Endodermal cell (in vitro differentiated cells): ENCODE measurements at regions not wholly inside any gene's neighbourhood (a gene's known extent, or its start where the extent isn't known, plus 50 kb on each side); places are given as distances from the start of the nearest gene placed in this dataset.
"Not testable (repeated sequence)": the region's sequence is repeated elsewhere in the genome, so short reads cannot be mapped to it uniquely, and the experiment has no call there.

Experiments used
- DNase-seq: peaks from one replicate; pipeline ENCODE4 v3.0.0-alpha.2; 2017
- H3K27ac ChIP-seq: 2 replicates; pipeline ENCODE4 v1.5.1; 2013; ENCODE audit warnings: mild to moderate bottlenecking, low read depth, low read length, moderate library complexity
- H3K27me3 ChIP-seq: 2 replicates; pipeline ENCODE4 v1.6.1; 2013; ENCODE audit warnings: mild to moderate bottlenecking, low read length, moderate library complexity; ENCODE audit not compliant: insufficient read depth, control insufficient read depth, poor library complexity, severe bottlenecking
- H3K36me3 ChIP-seq: 2 replicates; pipeline ENCODE4 v1.7.0; 2013; ENCODE audit warnings: mild to moderate bottlenecking, low read length, moderate library complexity; ENCODE audit not compliant: control insufficient read depth, insufficient read depth
- H3K4me1 ChIP-seq: one replicate; pipeline ENCODE4 v1.7.0; 2013; ENCODE audit warnings: low read length; ENCODE audit not compliant: control insufficient read depth, insufficient read depth
- H3K4me3 ChIP-seq: 2 replicates; pipeline ENCODE4 v1.5.1; 2013; ENCODE audit warnings: mild to moderate bottlenecking, low read length, moderate library complexity
- H3K9ac ChIP-seq: 2 replicates; pipeline ENCODE4 v1.6.1; 2013; ENCODE audit warnings: mild to moderate bottlenecking, low read length, moderate library complexity; ENCODE audit not compliant: poor library complexity, severe bottlenecking; ENCODE audit errors: extremely low read depth
- H3K9me3 ChIP-seq: 2 replicates; pipeline ENCODE4 v1.6.1; 2013; ENCODE audit warnings: mild to moderate bottlenecking, low read length, moderate library complexity; ENCODE audit not compliant: control insufficient read depth
- H3K27ac Mint-ChIP-seq: 2 replicates; pipeline ENCODE4 v1.8.0; 2020; ENCODE audit warnings: mixed read lengths
- H3K27me3 Mint-ChIP-seq: 2 replicates; pipeline ENCODE4 v1.8.0; 2021; ENCODE audit warnings: mild to moderate bottlenecking, mixed read lengths; ENCODE audit not compliant: insufficient read depth
- H3K36me3 Mint-ChIP-seq: 2 replicates; pipeline ENCODE4 v1.8.0; 2020; ENCODE audit warnings: low read depth, mixed read lengths
- H3K4me1 Mint-ChIP-seq: 2 replicates; pipeline ENCODE4 v1.8.0; 2020; ENCODE audit warnings: mixed read lengths
- H3K4me3 Mint-ChIP-seq: 2 replicates; pipeline ENCODE4 v1.8.0; 2020; ENCODE audit warnings: mild to moderate bottlenecking, moderate library complexity, mixed read lengths
- H3K9me3 Mint-ChIP-seq: 2 replicates; pipeline ENCODE4 v1.8.0; 2020; ENCODE audit warnings: mild to moderate bottlenecking, mixed read lengths
- WGBS, 2 experiments: methylation state at CpG; one replicate each; pipeline versions ENCODE4 v1.1.5 to v1.1.7; 2013; ENCODE audit warnings: missing lambda C conversion rate in 2 of 2, mixed read lengths in 1 of 2; ENCODE audit not compliant: insufficient coverage in 1 of 2, insufficient read length in 1 of 2; 5-methylcytosine and 5-hydroxymethylcytosine counted together
- TF ChIP-seq, protein P1 (sequence below): fragments of 200-600 bp; sonication (generic); conservative IDR thresholded peaks from 2 replicates; pipeline ENCODE4 v1.5.0; 2021; ENCODE audit warnings: antibody characterized with exemption, mild to moderate bottlenecking

DNA sequence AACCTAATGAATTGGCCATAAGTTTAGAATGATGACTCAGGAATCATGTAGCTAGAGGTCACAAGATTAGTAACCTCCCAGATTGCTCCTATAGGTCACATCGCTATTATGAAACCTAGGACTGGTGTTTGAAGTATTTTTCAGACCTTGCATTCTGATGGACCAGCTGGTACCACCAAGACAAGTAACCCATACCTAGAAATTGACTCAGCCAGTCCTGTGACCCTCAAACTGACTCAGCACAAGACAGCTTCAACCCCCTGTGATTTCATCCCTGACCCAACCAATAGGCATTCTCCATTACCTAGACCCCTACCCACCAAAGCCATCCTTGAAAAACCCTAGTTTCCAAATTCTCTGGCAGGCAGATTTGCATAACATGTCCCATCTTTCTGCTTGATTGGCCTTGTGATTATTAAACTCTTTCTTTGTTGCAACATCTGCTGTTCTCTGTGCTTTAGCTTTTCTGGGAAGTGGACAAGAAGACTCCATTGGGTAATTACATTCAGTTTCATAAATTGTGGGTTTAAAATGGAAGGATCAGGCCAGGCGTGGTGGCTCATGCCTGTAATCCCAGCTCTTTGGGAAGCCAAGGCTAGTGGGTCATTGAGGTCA is 254.9 kb downstream of the IRS1 start:
- H3K9ac ChIP-seq = no peak overlapping the region
- DNase-seq = no peak
- Mint-ChIP-seq H3K27ac (no peak overlapping the region), H3K27me3 (no peaks in the 10 kb centered on the region), H3K9me3 (peaks cover 6% of the 10 kb centered on the region), H3K4me1 (no peaks in the 10 kb centered on the region), H3K36me3 (no peaks in the 10 kb centered on the region), H3K4me3 (no peak overlapping the region)
- H3K4me1 ChIP-seq = no peaks in the 10 kb centered on the region
- no peak overlapping the region for H3K27ac ChIP-seq
- H3K4me3 ChIP-seq = no peak overlapping the region
- WGBS, 2 experiments = 98 to 100% methylated on average over 1 to 2 of the region's 2 CpGs
- peaks cover 9% of the 10 kb centered on the region for H3K9me3 ChIP-seq
- TF ChIP-seq, protein P1, sequence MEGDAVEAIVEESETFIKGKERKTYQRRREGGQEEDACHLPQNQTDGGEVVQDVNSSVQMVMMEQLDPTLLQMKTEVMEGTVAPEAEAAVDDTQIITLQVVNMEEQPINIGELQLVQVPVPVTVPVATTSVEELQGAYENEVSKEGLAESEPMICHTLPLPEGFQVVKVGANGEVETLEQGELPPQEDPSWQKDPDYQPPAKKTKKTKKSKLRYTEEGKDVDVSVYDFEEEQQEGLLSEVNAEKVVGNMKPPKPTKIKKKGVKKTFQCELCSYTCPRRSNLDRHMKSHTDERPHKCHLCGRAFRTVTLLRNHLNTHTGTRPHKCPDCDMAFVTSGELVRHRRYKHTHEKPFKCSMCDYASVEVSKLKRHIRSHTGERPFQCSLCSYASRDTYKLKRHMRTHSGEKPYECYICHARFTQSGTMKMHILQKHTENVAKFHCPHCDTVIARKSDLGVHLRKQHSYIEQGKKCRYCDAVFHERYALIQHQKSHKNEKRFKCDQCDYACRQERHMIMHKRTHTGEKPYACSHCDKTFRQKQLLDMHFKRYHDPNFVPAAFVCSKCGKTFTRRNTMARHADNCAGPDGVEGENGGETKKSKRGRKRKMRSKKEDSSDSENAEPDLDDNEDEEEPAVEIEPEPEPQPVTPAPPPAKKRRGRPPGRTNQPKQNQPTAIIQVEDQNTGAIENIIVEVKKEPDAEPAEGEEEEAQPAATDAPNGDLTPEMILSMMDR = no peak
- H3K36me3 ChIP-seq = no peaks in the 10 kb centered on the region
- H3K27me3 ChIP-seq = no peaks in the 10 kb centered on the region

DNA sequence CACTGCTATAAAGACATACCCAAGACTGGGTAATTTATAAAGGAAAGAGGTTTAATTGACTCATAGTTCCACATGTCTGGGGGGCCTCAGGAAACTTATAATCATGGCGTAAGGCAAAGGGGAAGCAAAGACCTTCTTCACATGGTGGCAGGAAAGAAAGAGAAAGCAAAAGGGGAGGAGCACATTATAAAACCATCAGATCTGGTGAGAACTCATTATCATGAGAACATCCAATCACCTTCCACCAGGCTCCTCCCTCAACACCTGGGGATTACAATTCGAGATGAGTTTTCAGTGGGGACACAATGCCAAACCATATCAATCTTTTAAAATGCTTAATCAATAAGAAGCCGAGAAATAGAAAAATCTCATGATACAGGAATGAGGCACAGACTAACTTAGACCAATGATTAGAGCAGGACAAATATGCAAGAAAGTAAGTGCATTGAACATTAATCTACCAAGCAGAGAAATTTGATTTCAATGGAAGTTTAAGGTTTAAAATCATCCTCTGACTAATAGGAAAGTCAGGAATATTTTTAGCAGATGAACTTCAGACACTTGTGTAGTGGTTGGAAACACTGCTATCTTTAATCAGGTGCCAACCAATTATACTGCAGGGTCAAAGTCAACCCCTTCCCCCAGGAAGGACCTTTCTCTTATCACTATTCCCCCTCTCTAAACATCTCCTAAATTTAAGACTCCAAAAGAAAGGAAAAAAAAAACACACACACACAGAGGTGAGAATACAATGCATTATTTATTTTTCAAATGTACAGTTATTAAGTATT is 259.2 kb downstream of the IRS1 start:
- Mint-ChIP-seq H3K4me1 (no peaks in the 10 kb centered on the region), H3K27me3 (no peaks in the 10 kb centered on the region), H3K4me3 (no peak overlapping the region), H3K27ac (no peak overlapping the region), H3K9me3 (peaks cover 6% of the 10 kb centered on the region), H3K36me3 (no peaks in the 10 kb centered on the region)
- no peak overlapping the region for H3K27ac ChIP-seq
- WGBS, 2 experiments = 82 to 92% methylated on average over 2 to 3 of the region's 3 CpGs
- no peak for DNase-seq
- no peaks in the 10 kb centered on the region for H3K36me3 ChIP-seq
- TF ChIP-seq, protein P1 = no peak
- no peaks in the 10 kb centered on the region for H3K4me1 ChIP-seq
- no peak overlapping the region for H3K4me3 ChIP-seq
- H3K27me3 ChIP-seq = no peaks in the 10 kb centered on the region
- no peak overlapping the region for H3K9ac ChIP-seq
- peaks cover 9% of the 10 kb centered on the region for H3K9me3 ChIP-seq

DNA sequence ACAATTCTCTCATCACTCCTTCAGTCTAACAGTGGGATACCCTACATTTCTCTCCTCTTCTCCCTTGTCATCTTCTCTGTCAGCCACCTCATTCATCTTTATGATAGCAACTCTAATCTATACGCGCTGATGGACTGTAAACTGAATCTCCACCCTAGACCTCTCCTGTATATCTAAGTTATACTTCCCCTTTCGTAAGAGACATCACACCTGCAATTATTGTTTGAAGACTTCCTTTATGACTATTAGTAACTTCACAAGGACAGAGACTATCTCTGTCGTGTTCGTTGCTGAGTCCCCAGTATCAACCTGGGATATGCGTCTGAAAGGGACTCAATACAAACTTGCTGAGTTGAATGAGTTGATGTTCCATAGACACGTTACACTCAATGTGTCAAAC is 263.2 kb downstream of the IRS1 start:
- 87 to 95% methylated on average over 7 of the region's 7 CpGs for WGBS, 2 experiments
- no peaks in the 10 kb centered on the region for H3K27me3 ChIP-seq
- no peak for DNase-seq
- no peaks in the 10 kb centered on the region for H3K36me3 Mint-ChIP-seq
- H3K9me3 Mint-ChIP-seq = peaks cover under 1% of the 10 kb centered on the region
- no peak overlapping the region for H3K27ac Mint-ChIP-seq
- H3K4me3 Mint-ChIP-seq = no peak overlapping the region
- H3K4me1 ChIP-seq = no peaks in the 10 kb centered on the region
- H3K27ac ChIP-seq = no peak overlapping the region
- no peaks in the 10 kb centered on the region for H3K36me3 ChIP-seq
- H3K27me3 Mint-ChIP-seq = no peaks in the 10 kb centered on the region
- peaks cover 9% of the 10 kb centered on the region for H3K9me3 ChIP-seq
- H3K4me3 ChIP-seq = no peak overlapping the region
- no peak overlapping the region for H3K9ac ChIP-seq
- TF ChIP-seq, protein P1 = no peak
- H3K4me1 Mint-ChIP-seq = no peaks in the 10 kb centered on the region

DNA sequence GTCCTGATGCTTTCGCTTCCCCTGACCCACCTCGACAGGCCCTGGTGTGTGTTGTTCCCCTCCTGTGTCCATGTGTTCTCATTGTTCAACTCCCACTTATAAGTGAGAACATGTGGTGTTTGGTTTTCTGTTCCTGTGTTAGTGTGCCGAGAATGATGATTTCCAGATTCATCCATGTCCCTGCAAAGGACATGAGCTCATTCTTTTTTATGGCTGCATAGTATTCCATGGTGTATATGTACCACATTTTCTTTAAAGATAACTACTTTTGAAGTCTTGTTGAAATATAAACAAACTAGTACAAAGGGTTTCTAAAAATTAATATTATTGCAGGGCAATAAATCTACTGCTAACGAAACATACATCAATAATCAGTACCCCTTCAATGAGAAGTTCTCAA is 266.6 kb downstream of the IRS1 start:
- H3K4me1 ChIP-seq, H3K9me3 Mint-ChIP-seq, H3K36me3 ChIP-seq, H3K9me3 ChIP-seq, H3K4me3 ChIP-seq, H3K4me3 Mint-ChIP-seq, DNase-seq, H3K4me1 Mint-ChIP-seq, H3K27ac ChIP-seq, H3K27ac Mint-ChIP-seq, H3K9ac ChIP-seq, H3K27me3 Mint-ChIP-seq, H3K36me3 Mint-ChIP-seq, H3K27me3 ChIP-seq: not testable (repeated sequence)
- WGBS, 2 experiments = 88% methylated on average over 3 of the region's 4 CpGs; no CpG with 5 or more reads in 1 of the 2 experiments
